ENCODE measurements at regions not wholly inside any gene's neighbourhood (a gene's known extent, or its start where the extent isn't known, plus 50 kb on each side); places are given as distances from the start of the nearest gene placed in this dataset.

GRCh38 chr11:109772892-109773291 lies 320.3 kb upstream of the ZC3H12C start:
- TF ChIP-seq CTCF (IDR thresholded peaks at IDR 0.05) = no peak
- no peak for TF ChIP-seq EZH2 (IDR thresholded peaks at IDR 0.05)
- no peak for TF ChIP-seq EZH2phosphoT487 (IDR thresholded peaks at IDR 0.05)
